NOMO-1 (cell line): ENCODE measurements at regions not wholly inside any gene's neighbourhood (a gene's known extent, or its start where the extent isn't known, plus 50 kb on each side); places are given as distances from the start of the nearest gene placed in this dataset.

Source experiments
- DNase-seq, 2 experiments: peaks; one replicate each; lab custom pipeline; 2025; ENCODE audit not compliant: unreplicated experiment in 2 of 2; lab: John Stamatoyannopoulos, UW

DNA sequence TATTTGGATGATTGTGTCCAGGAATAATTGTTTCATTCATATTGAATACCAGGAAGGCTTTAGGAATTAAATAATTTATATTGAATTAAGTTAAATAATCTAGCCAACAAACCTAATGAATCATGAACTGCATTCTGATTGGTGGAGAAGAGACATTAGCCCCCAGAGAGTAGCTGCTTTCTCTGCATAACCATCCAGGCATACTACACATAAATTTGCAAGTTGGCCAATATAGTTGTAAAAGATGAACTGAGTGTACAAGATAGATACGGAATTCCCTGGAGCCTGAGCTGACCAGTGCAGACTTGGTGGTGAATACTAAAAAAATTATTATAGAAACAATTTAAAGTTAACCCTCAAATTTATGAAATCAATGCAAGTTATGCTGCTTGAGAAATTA is 311.8 kb upstream of the KIF2A start:
- DNase-seq, result no peak

DNA sequence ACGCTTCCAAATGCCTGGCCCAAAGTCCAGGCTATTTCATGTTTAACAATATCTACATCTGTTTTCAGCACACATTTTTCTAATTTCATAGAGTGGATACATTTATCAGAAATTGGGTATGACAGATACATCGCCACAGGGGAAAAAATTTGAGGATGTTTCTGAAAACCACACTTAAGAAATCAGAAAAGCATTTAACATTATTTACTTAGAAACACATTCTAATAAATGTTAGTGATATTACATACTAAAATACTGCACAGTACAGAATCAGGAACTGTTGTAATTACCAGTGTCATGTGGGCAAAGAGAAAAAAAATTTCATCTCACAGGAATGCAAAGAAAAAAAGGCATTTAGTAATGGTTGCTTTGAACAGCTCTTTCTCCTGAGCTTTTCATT is 310.5 kb upstream of the KIF2A start:
- DNase-seq, result no peak

DNA sequence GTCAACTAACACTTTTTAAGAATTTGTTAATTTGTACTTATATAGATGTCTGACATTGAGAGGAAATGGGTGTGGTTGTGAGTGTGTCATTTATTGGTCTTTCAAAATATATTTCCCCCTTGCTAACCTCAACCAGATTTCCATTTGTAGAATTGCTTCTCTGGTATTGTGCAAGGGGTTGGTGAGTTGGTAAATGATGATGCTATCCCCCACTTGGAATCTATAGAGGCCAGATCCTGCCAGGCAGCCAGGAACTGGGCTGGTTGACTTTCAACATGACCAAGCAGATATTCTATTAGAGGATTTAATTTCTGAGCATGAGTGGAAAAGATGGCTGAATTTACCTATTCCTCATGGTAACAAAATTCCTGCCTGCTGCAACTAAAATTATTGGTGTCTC is 306.6 kb upstream of the KIF2A start:
- DNase-seq, result peak; percentile 25 to 64

DNA sequence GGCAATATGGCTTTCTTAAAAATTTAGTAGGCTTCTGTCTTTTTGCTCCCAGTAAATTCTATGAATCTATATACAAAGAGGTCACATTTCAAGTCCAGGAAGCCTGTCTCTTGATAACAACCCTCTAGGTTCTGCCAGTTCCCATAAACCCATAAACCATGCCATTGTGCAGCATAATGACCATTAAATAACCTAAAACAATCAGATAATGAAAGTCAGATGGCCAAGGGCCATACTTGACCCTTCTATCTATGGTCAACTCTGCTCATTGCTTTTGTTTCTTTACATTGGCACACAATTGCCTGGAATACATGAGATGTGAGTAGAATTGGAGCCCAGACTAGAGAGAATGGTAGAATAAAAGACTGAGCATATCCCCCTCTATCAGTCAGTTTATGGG is 305.4 kb upstream of the KIF2A start:
- DNase-seq, result no peak

DNA sequence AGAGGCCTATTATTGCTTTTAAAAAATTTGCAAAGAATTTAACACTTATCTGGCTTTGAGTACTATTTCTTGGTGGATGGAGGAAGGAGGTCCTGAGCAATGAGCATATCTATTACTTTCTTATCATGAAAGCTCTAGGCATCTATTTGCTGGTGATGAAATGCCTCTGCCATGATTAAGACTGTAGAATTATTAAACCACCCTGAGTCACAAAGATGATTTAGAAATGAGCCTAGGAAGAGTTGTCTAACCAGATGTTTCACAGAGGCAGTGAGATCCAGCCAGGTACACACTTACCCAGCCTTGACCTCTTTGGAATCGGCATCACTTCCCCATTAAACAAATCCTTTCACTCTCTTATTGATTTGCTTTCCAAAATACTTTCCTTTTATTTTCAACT is 304.4 kb upstream of the KIF2A start:
- no peak for DNase-seq

DNA sequence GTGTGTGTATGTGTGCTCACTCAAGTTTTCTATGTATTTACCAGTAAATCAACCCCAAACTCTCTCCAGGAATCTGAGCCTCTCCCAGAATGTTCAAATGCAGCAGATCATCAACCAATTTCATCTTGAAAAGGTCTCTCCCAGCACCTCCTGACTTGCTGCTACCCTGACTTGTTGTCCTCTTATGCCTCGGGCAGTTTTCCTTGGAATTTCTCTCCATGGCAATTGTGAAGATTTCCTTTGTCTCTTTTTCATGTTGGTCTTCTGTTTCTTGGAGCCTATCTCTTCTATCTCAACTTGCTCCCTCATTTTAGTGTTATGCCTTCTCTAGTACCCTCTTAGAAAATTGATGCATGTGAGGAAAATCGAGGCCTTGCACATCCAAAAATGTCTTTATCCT is 303.6 kb upstream of the KIF2A start:
- no peak for DNase-seq

DNA sequence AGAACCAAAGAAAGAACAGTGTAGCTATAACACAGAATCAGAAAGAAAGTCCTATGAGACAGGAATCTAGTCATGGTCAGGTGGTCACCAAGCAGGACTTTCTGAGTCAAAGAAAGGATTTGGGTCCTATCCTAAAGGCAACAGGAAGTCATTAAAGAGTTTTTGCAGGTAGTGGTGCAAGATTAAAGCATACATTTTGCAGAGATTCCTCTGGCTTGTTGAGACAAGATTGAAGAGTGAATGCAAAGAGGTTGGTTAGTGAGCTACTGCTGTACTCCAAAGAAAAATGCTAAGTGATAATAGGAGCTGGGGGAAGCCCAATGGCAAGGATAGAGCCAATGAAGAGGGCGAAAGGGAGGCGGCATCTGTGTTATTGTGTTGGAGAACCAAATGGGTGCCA is 300.5 kb upstream of the KIF2A start:
- no peak for DNase-seq

DNA sequence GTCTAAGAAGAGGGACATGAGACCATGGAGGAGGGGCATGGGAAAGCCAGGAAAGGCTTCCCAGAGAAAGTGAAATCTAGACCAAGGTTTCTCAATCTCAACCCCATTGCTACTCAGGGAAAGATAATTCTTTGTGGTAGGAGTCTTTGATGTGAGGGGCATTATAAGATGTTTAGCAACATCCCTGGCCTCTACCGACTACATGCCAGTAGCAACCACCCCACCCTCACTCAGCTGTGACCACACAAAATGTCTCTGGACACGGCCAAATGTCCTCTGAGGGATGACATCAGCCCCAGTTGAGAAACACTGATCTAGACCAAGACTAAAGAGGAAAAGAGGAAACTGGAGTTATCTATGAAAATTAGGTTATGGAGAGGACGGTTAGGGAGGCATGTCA is 298.5 kb upstream of the KIF2A start:
- peak; percentile 31 to 54 for DNase-seq

DNA sequence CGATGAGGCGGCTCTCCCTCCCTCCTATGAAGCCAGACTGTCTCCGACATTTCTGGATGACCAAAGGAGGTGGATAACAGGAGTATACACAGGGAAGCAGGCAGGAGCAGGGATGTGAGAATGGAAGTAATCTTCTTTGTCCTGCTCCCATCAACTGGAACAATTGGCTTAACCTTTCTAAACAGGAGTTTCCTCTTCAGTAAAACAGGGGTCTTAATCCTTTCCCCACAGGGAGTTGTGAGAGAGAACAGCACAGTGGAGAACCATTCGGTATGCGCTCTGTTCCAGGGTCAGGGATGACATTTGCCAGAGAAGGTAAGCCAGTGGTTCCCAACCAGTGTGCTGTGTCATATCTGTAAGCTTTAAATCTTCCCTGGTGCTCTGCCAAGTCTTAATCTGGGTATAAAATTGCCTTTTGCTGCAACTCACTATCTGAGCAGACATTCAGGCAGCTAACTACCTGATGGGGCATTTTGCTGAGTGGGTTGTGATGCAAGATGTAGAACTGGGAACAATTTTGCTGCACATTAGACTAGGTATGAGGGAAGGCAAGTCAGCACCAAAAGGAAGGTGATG is 294.8 kb upstream of the KIF2A start:
- DNase-seq, result no peak

DNA sequence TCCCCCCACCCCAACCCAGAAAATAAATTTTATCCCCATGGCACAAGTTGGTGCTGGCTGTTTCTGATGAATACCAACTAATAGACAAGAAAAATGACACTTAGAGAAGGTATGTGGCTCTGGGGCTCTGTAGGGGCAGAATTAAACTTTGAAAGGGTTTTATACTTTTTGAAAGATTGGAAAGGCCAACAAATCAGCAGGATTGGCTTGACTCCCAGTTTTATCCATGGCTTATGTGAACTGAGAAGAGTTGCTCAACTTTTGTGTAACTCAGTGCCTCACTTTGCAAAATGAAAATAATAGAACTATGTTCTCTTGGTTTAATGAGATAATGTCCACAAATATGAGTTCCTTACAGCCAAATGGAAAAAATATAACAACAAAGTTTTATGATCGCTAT is 288.9 kb upstream of the KIF2A start:
- no peak for DNase-seq

DNA sequence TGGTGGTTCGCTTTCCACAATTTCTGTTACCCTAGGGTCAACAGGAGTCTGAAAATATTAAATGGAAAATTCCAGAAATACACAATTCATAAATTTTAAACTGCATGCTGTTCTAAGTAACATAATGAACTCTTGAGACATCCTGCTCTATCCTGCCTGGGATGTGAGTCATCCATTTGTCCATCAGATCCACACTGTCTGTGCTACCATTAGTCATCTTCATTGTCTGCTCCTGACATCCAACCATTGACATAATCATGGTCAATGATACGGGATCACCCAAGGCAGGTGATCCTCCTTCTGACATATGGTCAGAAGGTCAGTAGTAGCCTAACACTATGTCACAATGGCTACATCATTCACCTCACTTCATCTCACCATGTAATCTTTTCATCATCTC is 276.7 kb upstream of the KIF2A start:
- DNase-seq, result no peak

DNA sequence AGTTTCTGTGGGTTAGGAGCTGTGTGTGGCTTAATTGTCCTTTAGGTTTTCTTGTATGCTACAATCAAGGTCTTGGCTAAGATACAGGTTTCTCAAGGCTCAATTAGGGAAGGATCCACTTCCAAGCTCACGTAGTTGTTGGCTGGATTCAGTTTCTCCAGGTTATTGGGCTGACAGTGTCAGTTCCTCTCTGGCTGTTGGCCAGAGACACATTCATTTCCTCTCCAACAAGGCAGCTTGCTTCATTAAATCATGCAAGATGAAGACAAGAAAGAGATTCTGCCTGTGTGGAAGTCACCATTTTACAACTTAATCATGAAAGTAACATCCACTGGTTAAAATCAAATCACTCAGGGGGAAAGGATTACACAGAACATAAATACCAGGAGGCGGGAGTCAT is 275.7 kb upstream of the KIF2A start:
- DNase-seq, result no peak

DNA sequence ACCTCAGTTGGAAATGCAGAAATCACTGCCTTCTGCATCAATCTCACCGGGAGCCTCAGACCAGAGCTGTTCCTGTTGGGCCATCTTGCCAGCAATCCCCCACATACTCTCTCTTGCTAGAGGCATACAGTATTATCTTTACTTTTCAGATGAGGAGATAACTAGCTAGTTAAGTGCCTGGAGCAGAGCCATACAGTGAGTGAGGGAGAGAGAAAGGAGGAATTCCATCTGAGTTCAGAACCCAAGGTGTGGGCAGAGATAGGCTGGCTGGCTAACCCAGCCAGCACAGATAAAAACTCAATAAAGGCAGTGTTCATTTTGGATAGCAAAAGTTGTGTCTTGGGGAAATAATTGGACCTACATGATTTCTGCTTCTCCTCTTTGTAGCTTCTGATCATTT is 268.0 kb upstream of the KIF2A start:
- no peak for DNase-seq

DNA sequence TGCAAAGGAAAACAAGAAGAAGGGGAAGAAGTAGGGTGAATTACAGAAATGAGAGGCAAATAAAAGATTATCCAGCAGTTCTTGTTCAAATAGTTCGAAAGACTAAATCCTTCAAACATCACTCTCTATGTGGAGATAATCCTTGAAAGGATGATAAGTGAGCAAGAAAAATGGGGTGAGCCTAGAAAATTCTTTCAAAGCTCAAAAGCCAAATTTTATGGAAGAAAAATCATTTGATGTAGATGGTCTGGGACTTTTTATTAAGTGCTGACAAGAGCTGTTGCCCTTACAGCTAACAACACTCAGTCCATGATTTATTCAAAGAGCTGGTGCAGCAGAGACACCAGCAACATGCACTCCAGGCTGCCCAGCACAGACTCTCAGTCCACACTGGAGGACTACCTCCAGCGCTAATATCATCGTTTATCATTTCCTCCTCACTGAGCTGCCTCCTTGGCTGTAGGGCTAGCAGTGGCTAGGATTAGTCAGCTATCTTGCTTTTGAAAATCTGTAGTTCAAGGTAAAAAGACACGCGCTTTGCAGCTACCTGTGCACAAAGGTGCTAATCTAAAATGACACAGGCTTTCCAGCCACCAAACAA is 264.8 kb upstream of the KIF2A start:
- DNase-seq, result no peak

DNA sequence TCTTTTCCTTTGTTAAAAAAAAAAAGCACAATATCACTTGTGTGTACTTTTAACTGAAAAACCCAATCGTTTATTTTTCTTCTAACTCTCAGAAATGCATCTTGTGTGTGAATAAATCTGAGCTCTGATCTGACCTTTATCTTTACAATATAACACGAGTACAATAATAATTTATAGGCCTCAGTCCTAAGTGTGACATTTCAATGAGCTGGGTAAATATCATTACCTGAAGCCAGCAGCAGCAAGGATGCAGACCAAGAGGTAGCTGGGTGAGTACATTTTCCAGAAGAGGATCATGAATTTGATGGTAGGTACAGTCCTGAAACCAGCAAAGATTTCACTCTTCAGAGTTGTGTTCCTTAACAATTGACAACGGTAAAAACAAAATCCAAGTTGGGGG is 264.0 kb upstream of the KIF2A start:
- DNase-seq, result no peak

DNA sequence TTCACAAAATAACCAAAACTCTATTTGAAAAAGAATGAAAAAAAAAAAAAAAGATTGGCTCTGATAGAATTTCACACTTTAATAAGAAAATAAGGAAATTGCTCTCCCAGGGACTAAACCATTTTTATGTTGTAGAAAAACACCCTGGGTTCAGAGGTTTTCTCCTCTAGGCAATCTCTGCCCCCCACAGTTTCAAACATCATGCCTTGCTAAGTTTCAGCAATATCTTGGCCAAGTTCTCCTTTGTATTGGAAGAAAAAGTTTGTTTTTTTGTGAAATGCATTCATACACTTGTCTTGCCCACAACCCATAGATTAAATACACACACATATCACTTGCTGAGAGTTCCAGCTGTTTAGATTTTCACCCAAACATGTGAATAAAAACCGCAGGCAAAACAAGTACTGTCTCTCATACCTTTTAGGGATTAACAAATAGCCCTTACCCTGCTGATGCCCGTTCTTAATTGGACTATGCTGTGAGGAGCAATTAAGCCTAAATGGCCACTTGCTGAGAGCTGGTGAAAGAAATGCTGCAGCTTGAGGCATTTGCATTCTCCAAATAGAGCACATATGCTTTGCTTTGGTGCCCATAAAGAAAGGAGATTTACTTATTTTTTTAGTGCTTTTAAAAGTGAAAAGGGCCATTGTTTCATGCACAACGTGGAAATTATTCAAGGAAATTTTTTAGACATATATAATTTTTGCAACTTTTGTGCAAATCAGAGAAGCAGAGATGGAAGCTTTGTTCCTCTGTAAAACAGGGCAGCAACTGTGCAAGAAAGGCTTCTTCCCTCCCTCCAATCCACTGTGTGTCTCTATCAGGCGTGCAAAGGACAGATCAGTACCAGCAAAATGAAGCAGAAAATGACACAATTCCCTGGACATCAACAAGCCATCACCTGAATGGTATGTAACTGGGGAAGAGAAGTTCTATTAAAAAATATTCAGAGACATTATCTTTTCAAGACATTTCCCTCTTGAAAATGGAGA is 262.4 kb upstream of the KIF2A start:
- DNase-seq, result no peak

DNA sequence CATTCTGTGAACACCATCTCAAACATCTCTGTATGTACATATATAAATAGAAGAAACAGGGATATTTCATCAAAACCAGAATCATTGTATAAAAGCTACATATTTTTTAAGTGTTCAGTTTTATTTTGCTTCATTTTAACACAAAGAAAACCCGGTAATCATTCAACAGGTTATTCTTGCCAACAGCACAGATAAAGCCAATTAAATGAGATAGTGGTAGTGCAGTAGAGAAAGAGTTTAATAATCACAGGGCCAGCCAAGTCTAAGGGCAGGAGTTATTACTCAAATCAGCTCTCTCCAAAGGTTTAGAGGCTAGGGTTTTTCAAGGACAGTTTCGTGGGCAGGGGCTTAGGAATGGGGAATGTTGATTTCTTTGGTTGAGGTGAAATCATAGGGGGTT is 261.0 kb upstream of the KIF2A start:
- no peak for DNase-seq

DNA sequence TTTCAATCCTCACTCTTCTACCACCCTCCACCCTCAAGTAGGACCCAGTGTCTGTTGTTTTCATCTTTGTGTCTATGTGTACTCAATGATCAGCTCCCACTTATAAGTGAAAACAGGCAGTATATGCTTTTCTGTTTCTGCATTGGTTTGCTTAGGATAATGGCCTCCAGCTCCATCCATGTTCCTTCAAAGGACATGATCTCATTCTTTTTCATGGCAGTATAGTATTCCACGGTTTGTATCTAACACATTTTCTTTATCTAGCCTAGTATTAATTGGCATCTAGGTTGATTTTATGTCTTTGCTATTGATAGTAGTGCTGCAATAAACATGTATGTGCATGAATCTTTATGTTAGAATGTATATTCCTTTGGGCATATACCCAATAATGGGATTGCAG is 259.8 kb upstream of the KIF2A start:
- DNase-seq, result no peak

DNA sequence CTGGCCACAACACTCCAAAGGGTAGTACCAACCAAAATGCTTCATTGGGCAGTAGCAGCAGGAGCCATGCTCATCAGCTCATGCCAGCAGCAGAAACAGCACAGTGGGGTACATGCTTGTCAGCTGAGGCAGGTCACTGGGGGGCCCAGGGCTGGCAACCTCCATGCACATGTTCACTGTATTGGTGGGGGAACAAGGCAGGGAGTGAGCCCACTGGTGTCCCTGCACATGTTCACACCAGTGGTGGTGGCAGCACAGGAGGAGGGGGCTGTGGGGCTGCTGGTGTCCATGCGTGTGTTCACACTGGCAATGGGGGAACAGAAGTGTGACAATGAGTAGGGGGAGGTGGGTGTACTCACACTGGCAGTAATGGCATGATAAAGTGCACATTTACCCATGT is 254.3 kb upstream of the KIF2A start:
- DNase-seq, result no peak

DNA sequence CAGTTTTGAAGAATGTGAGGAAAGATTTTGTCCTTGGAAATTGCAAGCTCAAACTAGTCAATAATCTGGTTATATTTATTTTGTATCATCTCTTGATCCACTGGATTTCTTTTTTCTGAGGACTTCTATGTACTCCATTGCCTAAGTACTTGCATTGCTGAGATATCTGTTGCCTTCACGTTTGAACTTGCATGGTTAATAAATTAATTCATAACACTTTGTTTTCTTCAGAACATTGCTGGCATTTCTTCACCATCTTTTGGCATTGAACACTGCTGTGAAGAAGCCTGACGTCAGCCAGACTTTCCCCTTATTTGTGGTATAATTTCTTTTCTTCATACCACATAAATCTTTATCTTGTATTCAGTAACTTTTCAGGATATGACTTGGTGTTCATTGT is 246.0 kb upstream of the KIF2A start:
- no peak for DNase-seq

DNA sequence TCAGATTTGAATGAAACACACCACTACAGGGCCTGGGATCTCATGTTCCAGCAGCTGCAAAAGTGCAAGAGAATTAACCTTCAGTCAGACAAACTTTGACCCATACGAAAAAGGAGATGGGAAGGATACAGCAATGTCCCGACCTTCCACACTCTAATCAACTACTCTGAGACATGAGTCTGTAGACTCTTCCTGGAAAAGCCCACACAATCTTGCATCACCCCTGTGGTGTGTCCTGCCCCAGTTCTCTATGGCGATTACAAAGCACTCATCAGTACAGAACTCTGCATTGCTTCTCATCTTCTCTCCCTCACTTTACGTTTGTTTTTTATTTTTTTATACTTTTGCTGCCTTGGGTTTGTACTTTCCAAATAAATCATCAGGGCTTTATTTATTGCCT is 241.0 kb upstream of the KIF2A start:
- no peak for DNase-seq

DNA sequence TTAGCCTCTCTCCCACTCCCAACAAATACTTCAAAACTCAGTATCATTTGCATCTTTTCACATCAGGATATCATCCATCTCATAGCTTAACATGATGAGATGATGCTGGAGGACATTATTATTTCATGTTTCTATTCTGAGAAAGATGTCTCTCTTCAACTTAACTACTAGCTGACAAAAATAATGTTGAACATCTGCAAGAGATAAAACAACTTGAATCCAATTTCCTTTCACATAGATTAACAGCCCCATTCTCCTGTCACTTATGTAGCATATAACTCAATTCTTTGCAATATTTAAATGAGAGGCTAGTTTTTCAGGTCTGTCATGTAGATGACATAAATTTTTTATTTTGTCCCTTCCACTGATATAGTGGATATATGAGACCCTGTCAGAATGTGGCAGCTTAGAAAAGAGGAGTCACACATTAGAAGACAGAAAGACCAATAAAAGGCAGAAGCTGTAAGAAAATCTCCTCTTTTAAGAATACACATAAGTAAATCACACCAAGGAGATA is 239.2 kb upstream of the KIF2A start:
- no peak for DNase-seq
